Keratinocyte (primary cell): ENCODE measurements at regions not wholly inside any gene's neighbourhood (a gene's known extent, or its start where the extent isn't known, plus 50 kb on each side); places are given as distances from the start of the nearest gene placed in this dataset.

Experiments used
- CTCF ChIP-seq, 3 experiments: IDR thresholded peaks in 1 of 3; conservative IDR thresholded peaks in 1 of 3; optimal IDR thresholded peaks in 1 of 3; 2 replicates in 2 of 3; 3 replicates in 1 of 3; pipeline versions ENCODE3 to v1.5.1; 2011; ENCODE audit warnings: low read length in 3 of 3, mild to moderate bottlenecking in 3 of 3, moderate library complexity in 2 of 3, control low read depth in 1 of 3, inconsistent platforms in 1 of 3; ENCODE audit not compliant: insufficient read depth in 2 of 3; ENCODE audit errors: extremely low read depth in 1 of 3
- EZH2 ChIP-seq: IDR thresholded peaks from one replicate; pipeline ENCODE4 v1.6.1; 2012; ENCODE audit warnings: inconsistent platforms, mild to moderate bottlenecking, low read length, moderate library complexity

GRCh38 chr18:60446821-60447220, 74.2 kb upstream of the MC4R start:
- TF ChIP-seq CTCF (optimal IDR thresholded peaks at IDR 0.05 in 1 of 3, IDR thresholded peaks at IDR 0.05 in 1 of 3, conservative IDR thresholded peaks at IDR 0.05 in 1 of 3; ENCODE audit: extremely low read depth in 1 of 3, insufficient read depth in 2 of 3, low read length in 3 of 3): no peak
- no peak for TF ChIP-seq EZH2
